Mammary epithelial cell (primary cell): ENCODE measurements at regions not wholly inside any gene's neighbourhood (a gene's known extent, or its start where the extent isn't known, plus 50 kb on each side); places are given as distances from the start of the nearest gene placed in this dataset.

Source experiments
- EZH2 ChIP-seq: IDR thresholded peaks from 2 replicates; pipeline ENCODE4 v1.6.1; 2012; ENCODE audit warnings: low read length, inconsistent platforms, borderline replicate concordance
- TF ChIP-seq, protein P1 (sequence below), 2 donors: IDR thresholded peaks in 1 of 2; conservative IDR thresholded peaks in 1 of 2; 2 replicates each; pipeline ENCODE4 v1.5.1; 2011 to 2012; ENCODE audit warnings: inconsistent platforms in 2 of 2, low read length in 2 of 2, mild to moderate bottlenecking in 2 of 2, control low read depth in 1 of 2, low read depth in 1 of 2; ENCODE audit not compliant: insufficient read depth in 1 of 2; ENCODE audit errors: extremely low read depth in 1 of 2

DNA sequence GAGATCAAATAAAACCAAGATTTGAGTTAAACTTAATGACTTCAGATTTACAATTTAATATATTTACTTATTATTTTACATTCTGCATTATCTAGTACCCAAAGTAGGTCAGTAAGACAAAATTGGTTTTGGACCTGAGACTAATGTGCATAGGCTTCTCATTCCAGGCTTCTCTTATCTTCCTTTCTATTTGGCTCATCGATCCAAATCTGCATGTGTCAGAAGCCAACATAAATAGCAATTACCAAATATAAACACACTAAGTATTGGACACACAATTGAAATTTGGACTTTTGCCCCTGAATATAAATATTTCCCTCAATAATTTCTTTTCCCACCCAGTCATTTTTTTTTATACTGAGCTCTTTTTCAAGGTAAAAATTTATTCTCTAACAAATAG lies 290.6 kb upstream of the ARHGEF26 start:
- TF ChIP-seq, protein P1, sequence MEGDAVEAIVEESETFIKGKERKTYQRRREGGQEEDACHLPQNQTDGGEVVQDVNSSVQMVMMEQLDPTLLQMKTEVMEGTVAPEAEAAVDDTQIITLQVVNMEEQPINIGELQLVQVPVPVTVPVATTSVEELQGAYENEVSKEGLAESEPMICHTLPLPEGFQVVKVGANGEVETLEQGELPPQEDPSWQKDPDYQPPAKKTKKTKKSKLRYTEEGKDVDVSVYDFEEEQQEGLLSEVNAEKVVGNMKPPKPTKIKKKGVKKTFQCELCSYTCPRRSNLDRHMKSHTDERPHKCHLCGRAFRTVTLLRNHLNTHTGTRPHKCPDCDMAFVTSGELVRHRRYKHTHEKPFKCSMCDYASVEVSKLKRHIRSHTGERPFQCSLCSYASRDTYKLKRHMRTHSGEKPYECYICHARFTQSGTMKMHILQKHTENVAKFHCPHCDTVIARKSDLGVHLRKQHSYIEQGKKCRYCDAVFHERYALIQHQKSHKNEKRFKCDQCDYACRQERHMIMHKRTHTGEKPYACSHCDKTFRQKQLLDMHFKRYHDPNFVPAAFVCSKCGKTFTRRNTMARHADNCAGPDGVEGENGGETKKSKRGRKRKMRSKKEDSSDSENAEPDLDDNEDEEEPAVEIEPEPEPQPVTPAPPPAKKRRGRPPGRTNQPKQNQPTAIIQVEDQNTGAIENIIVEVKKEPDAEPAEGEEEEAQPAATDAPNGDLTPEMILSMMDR (conservative IDR thresholded peaks at IDR 0.05 in 1 of 2, IDR thresholded peaks at IDR 0.05 in 1 of 2; ENCODE audit: extremely low read depth in 1 of 2, insufficient read depth in 1 of 2, low read depth in 1 of 2, low read length in 2 of 2), result no peak
- TF ChIP-seq EZH2, result no peak
